HEK293T (cell line): ENCODE measurements at regions not wholly inside any gene's neighbourhood (a gene's known extent, or its start where the extent isn't known, plus 50 kb on each side); places are given as distances from the start of the nearest gene placed in this dataset.
"Not testable (repeated sequence)": the region's sequence is repeated elsewhere in the genome, so short reads cannot be mapped to it uniquely, and the experiment has no call there.

ENCODE experiments used
- CTCF ChIA-PET: fragments of 350-600 bp; formaldehyde crosslinking; extraction: SDS; loops from one replicate; lab custom pipeline; 2021; ENCODE audit warnings: antibody characterized with exemption, inconsistent platforms; lab: Yijun Ruan, JAX
- POLR2A ChIA-PET: fragments of 350-600 bp; formaldehyde crosslinking; extraction: SDS; loops from one replicate; lab custom pipeline; 2020; ENCODE audit warnings: antibody characterized with exemption, inconsistent platforms; lab: Yijun Ruan, JAX
- DNase-seq: peaks from one replicate; pipeline ENCODE4 v3.0.0; 2012; ENCODE audit warnings: mixed read lengths; ENCODE audit errors: extremely low spot score
- ARNT ChIP-seq: fragments of 450-650 bp; IDR thresholded peaks from 2 replicates; pipeline ENCODE4 v1.6.1; 2017; ENCODE audit warnings: mild to moderate bottlenecking
- BHLHE40 ChIP-seq: fragments of 450-650 bp; IDR thresholded peaks from 2 replicates; pipeline ENCODE4 v1.6.1; 2016; ENCODE audit warnings: mild to moderate bottlenecking, moderate library complexity, borderline replicate concordance
- CTBP1 ChIP-seq: fragments of 450-650 bp; IDR thresholded peaks from 2 replicates; pipeline ENCODE4 v1.6.1; 2016; ENCODE audit warnings: borderline replicate concordance
- ELF4 ChIP-seq: fragments of 450-650 bp; IDR thresholded peaks from 2 replicates; pipeline ENCODE4 v1.6.1; 2017; ENCODE audit warnings: antibody characterized with exemption
- FOXA1 ChIP-seq: fragments of 450-650 bp; IDR thresholded peaks from 2 replicates; pipeline ENCODE4 v1.6.1; 2016; ENCODE audit warnings: mild to moderate bottlenecking
- FOXK2 ChIP-seq: fragments of 450-650 bp; IDR thresholded peaks from 2 replicates; pipeline ENCODE4 v1.6.1; 2016; ENCODE audit warnings: mild to moderate bottlenecking
- FOXM1 ChIP-seq: fragments of 450-650 bp; IDR thresholded peaks from 2 replicates; pipeline ENCODE4 v1.6.1; 2017; ENCODE audit warnings: mild to moderate bottlenecking, borderline replicate concordance
- HDGF ChIP-seq: fragments of 450-650 bp; IDR thresholded peaks from 2 replicates; pipeline ENCODE4 v1.6.1; 2017; ENCODE audit warnings: antibody characterized with exemption, borderline replicate concordance
- L3MBTL2 ChIP-seq: fragments of 450-650 bp; conservative IDR thresholded peaks from 2 replicates; pipeline ENCODE4 v1.6.1; 2016; ENCODE audit warnings: mild to moderate bottlenecking
- LEF1 ChIP-seq: fragments of 450-650 bp; IDR thresholded peaks from 2 replicates; pipeline ENCODE4 v1.6.1; 2017; ENCODE audit warnings: mild to moderate bottlenecking, borderline replicate concordance
- NFRKB ChIP-seq: fragments of 450-650 bp; IDR thresholded peaks from 2 replicates; pipeline ENCODE4 v1.6.1; 2016; ENCODE audit warnings: mild to moderate bottlenecking, moderate library complexity
- SP1 ChIP-seq: fragments of 450-650 bp; IDR thresholded peaks from 2 replicates; pipeline ENCODE4 v1.6.1; 2017
- SUZ12 ChIP-seq: fragments of 450-650 bp; IDR thresholded peaks from 2 replicates; pipeline ENCODE4 v1.6.1; 2016; ENCODE audit warnings: mild to moderate bottlenecking
- TARDBP ChIP-seq: fragments of 450-650 bp; IDR thresholded peaks from 2 replicates; pipeline ENCODE4 v1.6.1; 2016
- ZNF384 ChIP-seq: fragments of 450-650 bp; IDR thresholded peaks from 2 replicates; pipeline ENCODE4 v1.6.1; 2016
- TF ChIP-seq, protein P1 (sequence below): fragments of 450-650 bp; IDR thresholded peaks from 2 replicates; pipeline ENCODE4 v1.6.1; 2016

DNA sequence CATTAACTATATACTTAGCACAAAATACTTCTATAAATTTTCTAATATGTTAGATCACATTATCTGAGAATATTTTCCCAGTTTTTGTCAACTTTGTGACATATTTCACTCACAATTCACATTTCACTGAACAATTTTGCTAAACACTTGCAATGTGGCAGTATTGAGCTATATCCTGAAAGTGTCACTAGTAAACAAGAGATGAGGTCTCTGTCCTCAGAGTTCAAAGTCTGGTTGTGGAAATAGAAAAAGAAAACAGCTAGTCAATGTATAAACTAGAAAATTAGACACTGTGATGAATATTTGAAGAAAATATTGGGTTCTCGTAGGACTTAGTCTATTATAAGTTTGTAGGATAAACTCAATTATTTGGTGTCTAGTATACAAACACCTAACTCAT lies 87.4 kb upstream of the CHORDC1 start:
- DNase-seq = no peak
- CTCF ChIA-PET = interaction anchor here (0.6 kb wide), 1 partner anchor 24 kb away, joined by 3 read pairs; no protein-coding TSS in a partner anchor
- TF ChIP-seq ZNF384 (no peak), SUZ12 (no peak), FOXM1 (no peak)
- POLR2A ChIA-PET = no interaction called here

DNA sequence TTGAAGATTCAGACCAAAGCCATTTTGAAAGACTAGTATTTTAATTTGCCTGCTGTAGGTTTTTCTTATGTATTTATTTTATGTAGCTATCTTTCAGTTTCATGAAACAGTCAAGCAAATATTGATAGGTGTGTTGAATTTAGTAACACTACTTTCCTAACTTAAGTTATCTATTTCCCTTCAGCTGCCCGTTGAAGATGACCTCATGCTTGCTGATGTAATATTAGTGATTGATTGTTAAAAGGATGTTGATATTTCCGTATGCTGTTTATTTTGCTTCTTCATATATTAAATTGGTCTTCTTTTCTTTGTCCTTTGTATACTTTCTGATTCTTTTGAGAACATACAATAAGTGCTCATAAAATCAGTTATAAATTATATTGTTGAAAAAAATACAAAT lies 86.8 kb upstream of the CHORDC1 start:
- ChIA-PET POLR2A (no interaction called here), CTCF (no interaction called here)
- no peak for DNase-seq
- no peak for TF ChIP-seq NFRKB

DNA sequence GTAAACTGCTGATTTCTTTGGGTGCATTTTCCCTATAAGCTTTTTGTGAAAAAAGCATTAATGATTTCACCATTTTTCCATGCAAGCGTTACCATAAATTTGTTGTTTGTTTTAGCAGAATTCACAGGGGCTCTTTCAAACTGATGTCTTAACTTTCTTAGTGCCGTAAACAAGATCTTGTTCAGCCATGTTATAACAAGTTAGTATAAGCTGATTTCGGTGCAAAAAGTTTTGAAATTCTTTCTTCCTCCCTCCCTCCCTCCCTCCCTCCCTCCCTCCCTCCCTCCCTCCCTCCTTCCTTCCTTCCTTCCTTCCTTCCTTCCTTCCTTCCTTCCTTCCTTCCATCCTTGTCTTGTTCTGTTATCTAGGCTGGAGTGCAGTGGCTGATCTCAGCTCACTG lies 71.7 kb upstream of the CHORDC1 start:
- POLR2A ChIA-PET = no interaction called here
- CTCF ChIA-PET = interaction anchor here (0.8 kb wide), 1 partner anchor 83 kb away, joined by 4 read pairs; no protein-coding TSS in a partner anchor
- TF ChIP-seq, protein P1, sequence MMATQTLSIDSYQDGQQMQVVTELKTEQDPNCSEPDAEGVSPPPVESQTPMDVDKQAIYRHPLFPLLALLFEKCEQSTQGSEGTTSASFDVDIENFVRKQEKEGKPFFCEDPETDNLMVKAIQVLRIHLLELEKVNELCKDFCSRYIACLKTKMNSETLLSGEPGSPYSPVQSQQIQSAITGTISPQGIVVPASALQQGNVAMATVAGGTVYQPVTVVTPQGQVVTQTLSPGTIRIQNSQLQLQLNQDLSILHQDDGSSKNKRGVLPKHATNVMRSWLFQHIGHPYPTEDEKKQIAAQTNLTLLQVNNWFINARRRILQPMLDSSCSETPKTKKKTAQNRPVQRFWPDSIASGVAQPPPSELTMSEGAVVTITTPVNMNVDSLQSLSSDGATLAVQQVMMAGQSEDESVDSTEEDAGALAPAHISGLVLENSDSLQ = no peak
- TF ChIP-seq SP1 = no peak
- TF ChIP-seq ARNT = no peak
- no peak for TF ChIP-seq SUZ12
- TF ChIP-seq ELF4 = no peak
- TF ChIP-seq LEF1 = no peak
- no peak for TF ChIP-seq L3MBTL2
- no peak for TF ChIP-seq FOXM1
- TF ChIP-seq HDGF = no peak
- no peak for TF ChIP-seq FOXA1
- no peak for TF ChIP-seq FOXK2
- no peak for TF ChIP-seq NFRKB
- TF ChIP-seq CTBP1 = no peak
- TF ChIP-seq BHLHE40 = no peak
- TF ChIP-seq ZNF384 = no peak
- no peak for TF ChIP-seq TARDBP
- DNase-seq = no peak

DNA sequence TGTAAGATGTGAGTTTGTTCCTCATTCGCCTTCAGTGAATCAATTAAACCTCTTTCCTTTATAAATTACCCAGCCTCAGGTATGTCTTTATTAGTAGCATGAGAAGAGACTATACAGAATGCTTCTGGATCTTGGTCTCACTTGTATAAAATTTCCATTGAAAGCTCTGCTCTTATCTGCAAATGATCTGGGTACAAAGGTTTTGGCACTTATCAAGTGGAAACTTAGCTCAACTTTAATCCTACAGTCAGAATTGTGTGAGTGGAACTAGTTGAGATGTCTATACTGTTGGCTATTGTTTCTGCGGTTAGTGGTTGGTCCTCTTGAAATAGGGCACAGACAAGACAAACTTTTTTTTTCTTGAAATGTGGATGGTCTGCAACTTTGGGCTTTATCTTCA lies 71.2 kb upstream of the CHORDC1 start:
- no peak for DNase-seq
- ChIA-PET CTCF (interaction anchor here (0.8 kb wide), 1 partner anchor 83 kb away, joined by 4 read pairs; no protein-coding TSS in a partner anchor), POLR2A (no interaction called here)

DNA sequence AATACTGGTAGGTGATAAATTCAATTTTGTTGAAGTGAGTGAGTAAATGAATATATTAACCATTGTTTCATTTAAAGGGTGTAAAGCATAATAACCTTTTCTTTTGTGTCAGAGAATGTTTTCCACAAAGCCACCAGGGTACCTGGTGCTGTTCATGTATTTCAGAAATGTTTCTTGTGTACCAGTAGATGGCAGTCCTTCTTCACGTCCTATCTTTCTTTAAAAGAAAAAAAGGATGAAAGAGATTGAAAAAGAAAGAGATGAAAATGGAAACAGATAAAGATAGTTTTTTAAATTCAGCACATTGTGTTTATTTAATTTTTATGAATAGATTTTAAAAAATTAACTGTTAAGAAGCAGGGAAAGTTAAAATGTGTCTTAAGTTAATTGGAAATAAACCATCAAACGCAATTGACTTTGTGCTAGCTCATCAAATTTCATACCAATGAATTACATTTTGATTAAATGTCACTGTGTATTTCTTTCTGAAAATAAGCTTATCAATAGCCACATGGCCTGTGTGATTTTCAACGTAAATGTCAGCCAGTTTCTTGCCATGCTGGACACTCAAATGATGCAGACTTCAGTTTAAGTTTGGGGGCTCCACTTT lies 65.5 kb upstream of the CHORDC1 start:
- POLR2A ChIA-PET = no interaction called here
- TF ChIP-seq SP1 (no peak), CTBP1 (no peak), BHLHE40 (no peak), TARDBP (no peak), L3MBTL2 (no peak), FOXM1 (no peak)
- CTCF ChIA-PET = interaction anchor here (0.9 to 1.3 kb wide), 4 partner anchors 146 to 1168 kb away, joined by 3 read pairs; no protein-coding TSS in a partner anchor
- peak; percentile 36 for DNase-seq

More for the DNA sequence above, 71.2 kb upstream of the CHORDC1 start:
- no peak for TF ChIP-seq ELF4
- no peak for TF ChIP-seq SUZ12

DNA sequence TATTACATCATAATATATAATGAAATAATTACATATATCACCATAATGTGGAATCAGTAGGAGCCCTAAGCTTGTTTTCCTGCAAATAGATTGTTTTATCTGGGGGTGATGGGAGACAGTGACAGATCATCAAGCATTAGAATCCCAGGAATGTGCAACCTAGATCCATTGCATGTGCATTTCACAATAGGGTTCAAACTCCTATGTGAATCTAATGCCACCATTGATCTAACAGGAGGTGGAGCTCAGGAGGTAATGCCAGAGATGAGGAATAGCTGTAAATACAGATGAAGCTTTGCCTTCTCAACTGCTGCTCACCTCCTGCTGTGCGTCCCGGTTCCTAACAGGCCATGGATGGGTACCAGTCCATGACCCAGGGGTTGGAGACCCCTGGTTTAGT lies 63.8 kb upstream of the CHORDC1 start:
- DNase-seq = no peak
- ChIA-PET POLR2A (no interaction called here), CTCF (interaction anchor here (0.6 kb wide), 1 partner anchor 24 kb away, joined by 3 read pairs; no protein-coding TSS in a partner anchor)
- TF ChIP-seq LEF1 (no peak), NFRKB (no peak)

DNA sequence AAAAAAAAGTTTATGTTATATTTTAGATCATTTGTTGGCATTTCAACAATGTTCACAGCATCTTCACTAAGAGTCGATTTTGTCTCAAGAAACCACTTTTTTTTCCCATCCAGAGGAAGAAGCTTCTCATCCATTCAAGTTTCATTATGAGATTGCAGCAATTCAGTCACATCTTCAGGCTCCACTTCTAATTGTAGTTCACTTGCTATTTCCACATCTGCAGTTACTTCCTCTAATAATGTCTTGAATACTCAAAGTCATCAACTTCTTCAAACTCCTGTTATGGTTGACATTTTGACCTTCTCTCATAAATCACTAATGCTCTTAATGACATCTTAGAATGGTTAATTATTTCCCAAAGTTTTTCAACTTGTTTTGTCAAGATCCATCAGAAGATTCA lies 61.3 kb upstream of the CHORDC1 start:
- no peak for DNase-seq
- TF ChIP-seq NFRKB = no peak
- no peak for TF ChIP-seq CTBP1
- TF ChIP-seq, protein P1 = no peak
- TF ChIP-seq ELF4 = no peak
- no peak for TF ChIP-seq TARDBP
- no peak for TF ChIP-seq SP1
- TF ChIP-seq FOXK2 = no peak
- CTCF ChIA-PET = no interaction called here
- POLR2A ChIA-PET = no interaction called here

DNA sequence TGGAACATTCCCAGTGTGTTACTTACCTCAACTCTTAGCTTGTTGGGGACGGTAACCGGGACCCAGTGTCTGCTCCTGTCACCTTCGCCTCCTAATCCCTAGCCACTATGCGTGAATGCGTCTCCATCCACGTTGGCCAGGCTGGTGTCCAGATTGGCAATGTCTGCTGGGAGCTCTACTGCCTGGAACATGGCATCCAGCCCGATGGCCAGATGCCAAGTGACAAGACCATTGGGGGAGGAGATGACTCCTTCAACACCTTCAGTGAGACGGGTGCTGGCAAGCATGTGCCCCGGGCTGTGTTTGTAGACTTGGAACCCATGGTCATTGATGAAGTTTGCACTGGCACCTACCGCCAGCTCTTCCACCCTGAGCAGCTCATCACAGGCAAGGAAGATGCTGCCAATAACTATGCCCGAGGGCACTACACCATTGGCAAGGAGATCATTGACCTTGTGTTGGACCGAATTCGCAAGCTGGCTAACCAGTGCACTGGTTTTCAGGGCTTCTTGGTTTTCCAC lies 59.8 kb upstream of the CHORDC1 start:
- POLR2A ChIA-PET, DNase-seq, CTCF ChIA-PET: not testable (repeated sequence)
